Lower leg skin (tissue), 4 donors: ENCODE measurements at regions not wholly inside any gene's neighbourhood (a gene's known extent, or its start where the extent isn't known, plus 50 kb on each side); places are given as distances from the start of the nearest gene placed in this dataset.

Source experiments
- DNase-seq, 2 donors: peaks; one replicate each; pipeline ENCODE4 v3.0.0-alpha.2; 2019; ENCODE audit warnings: low spot score in 2 of 2
- H3K4me3 ChIP-seq: fragments of 200-600 bp; sonication (generic); 2 replicates; pipeline ENCODE4 v1.5.1; 2017; ENCODE audit warnings: mild to moderate bottlenecking, low read depth; ENCODE audit not compliant: poor library complexity, severe bottlenecking
- POLR2A ChIP-seq, 2 donors: fragments of 450-650 bp; IDR thresholded peaks; one replicate each; pipeline ENCODE4 v1.6.1; 2016 to 2017; ENCODE audit warnings: antibody characterized with exemption in 2 of 2, mild to moderate bottlenecking in 1 of 2, moderate library complexity in 1 of 2
- WGBS, 2 donors: methylation state at CpG; one replicate each; pipeline ENCODE4 v1.1.5; 2018; 5-methylcytosine and 5-hydroxymethylcytosine counted together
- intact Hi-C: fragments of 100-400 bp; cut with DNase I; formaldehyde crosslinking; loops from one replicate; pipeline ENCODE4 v1.15.0; 2023; ENCODE audit warnings: low total_unique reads
- TF ChIP-seq, protein P1 (sequence below), 3 donors: fragments of 450-650 bp; IDR thresholded peaks; one replicate each; pipeline ENCODE4 v1.5.1; 2016; ENCODE audit warnings: antibody characterized with exemption in 3 of 3, mild to moderate bottlenecking in 3 of 3, moderate library complexity in 2 of 3

DNA sequence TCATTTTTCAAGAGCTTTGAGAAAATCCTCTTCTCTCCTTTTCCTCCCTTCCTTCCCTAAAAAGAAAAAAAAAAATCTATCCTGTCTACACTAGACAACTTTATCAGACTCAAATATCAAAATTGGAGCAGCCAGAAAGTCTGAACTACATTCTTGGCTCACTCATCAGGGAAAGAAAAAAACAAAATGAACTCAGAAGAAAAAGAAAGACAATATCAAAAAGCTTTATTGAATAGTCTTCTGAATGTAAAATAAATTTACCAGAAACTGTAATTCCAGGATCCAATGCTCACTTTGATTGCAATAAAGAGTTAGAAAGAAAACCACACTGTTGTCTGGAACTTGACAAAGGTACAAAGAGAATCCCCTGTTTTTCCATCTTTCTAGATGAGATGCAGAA lies 507.2 kb upstream of the MPDZ start:
- TF ChIP-seq POLR2A (IDR thresholded peaks at IDR 0.05): no peak
- TF ChIP-seq, protein P1, sequence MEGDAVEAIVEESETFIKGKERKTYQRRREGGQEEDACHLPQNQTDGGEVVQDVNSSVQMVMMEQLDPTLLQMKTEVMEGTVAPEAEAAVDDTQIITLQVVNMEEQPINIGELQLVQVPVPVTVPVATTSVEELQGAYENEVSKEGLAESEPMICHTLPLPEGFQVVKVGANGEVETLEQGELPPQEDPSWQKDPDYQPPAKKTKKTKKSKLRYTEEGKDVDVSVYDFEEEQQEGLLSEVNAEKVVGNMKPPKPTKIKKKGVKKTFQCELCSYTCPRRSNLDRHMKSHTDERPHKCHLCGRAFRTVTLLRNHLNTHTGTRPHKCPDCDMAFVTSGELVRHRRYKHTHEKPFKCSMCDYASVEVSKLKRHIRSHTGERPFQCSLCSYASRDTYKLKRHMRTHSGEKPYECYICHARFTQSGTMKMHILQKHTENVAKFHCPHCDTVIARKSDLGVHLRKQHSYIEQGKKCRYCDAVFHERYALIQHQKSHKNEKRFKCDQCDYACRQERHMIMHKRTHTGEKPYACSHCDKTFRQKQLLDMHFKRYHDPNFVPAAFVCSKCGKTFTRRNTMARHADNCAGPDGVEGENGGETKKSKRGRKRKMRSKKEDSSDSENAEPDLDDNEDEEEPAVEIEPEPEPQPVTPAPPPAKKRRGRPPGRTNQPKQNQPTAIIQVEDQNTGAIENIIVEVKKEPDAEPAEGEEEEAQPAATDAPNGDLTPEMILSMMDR (IDR thresholded peaks at IDR 0.05): no peak
- no peak overlapping the region for H3K4me3 ChIP-seq
- DNase-seq: no peak
- intact Hi-C loops: no loop called here

DNA sequence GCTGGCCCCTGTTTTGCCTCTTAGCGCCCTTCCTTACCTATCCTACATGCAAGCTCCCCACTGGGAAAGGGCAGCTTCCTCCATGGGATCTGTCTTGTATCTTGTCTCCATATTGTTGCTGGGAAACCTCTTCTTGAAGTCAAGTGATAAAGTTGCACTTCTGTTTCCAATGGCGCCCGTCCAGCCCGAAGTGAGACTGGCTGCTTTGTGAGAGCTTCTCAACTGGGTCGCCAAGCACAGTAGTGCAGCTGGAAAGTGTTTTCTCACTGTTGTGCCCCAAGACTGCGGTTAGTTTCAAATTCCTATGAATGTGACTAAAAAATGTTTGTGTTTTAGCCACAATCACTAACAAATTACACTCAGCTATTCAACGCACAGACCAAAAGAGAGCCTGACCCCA lies 506.6 kb upstream of the MPDZ start:
- 76 to 84% methylated on average over 7 of the region's 7 CpGs for WGBS, 2 donors
- TF ChIP-seq, protein P1 (IDR thresholded peaks at IDR 0.05): no peak
- TF ChIP-seq POLR2A (IDR thresholded peaks at IDR 0.05): no peak
- H3K4me3 ChIP-seq: no peak overlapping the region
- intact Hi-C loops: no loop called here
- DNase-seq: no peak

- H3K4me3 ChIP-seq: no peak overlapping the region
- no peak for DNase-seq
- TF ChIP-seq, protein P1 (IDR thresholded peaks at IDR 0.05): no peak
- no peak for TF ChIP-seq POLR2A (IDR thresholded peaks at IDR 0.05)
- 83% methylated on average over 5 of the region's 5 CpGs for WGBS, 2 donors
- intact Hi-C loops: no loop called here
Measured at GRCh38 chr9:13779106-13779505, 499.6 kb upstream of the MPDZ start.

- no peak for DNase-seq
- 75 to 76% methylated on average over 4 of the region's 4 CpGs for WGBS, 2 donors
- TF ChIP-seq POLR2A (IDR thresholded peaks at IDR 0.05): no peak
- TF ChIP-seq, protein P1 (IDR thresholded peaks at IDR 0.05): no peak
- intact Hi-C loops: no loop called here
- H3K4me3 ChIP-seq: no peak overlapping the region
Measured at GRCh38 chr9:13778631-13779030, 499.1 kb upstream of the MPDZ start.

GRCh38 chr9:13770956-13771355 lies 491.5 kb upstream of the MPDZ start:
- intact Hi-C loops: no loop called here
- no peak for DNase-seq
- H3K4me3 ChIP-seq: no peak overlapping the region
- 85 to 89% methylated on average over 3 of the region's 3 CpGs for WGBS, 2 donors
- TF ChIP-seq, protein P1 (IDR thresholded peaks at IDR 0.05): no peak
- TF ChIP-seq POLR2A (IDR thresholded peaks at IDR 0.05): no peak

DNA sequence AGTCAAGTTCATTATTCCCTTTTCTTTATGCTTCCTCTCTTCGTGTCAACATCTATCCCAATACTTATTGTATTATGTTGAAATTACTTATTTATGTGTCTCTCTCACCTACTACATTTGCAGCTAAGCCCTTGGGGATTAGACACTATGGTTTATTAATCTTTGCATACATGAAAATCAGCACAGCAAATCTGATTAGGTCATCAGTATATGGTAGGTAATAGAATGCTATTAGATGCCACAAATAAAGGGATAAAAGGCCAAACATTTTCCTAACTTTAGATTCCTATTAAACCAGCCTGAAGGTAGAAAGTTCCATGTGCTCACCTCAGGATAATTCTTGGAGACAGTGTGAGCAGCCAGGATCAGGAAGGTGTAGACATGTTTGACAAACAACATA lies 490.1 kb upstream of the MPDZ start:
- H3K4me3 ChIP-seq: no peak overlapping the region
- no peak for DNase-seq
- no peak for TF ChIP-seq POLR2A (IDR thresholded peaks at IDR 0.05)
- TF ChIP-seq, protein P1 (IDR thresholded peaks at IDR 0.05): no peak
- 91 to 96% methylated on average over 1 of the region's 1 CpG for WGBS, 2 donors
- intact Hi-C loops: no loop called here
